Right lobe of liver (tissue), 6 donors: ENCODE measurements at regions not wholly inside any gene's neighbourhood (a gene's known extent, or its start where the extent isn't known, plus 50 kb on each side); places are given as distances from the start of the nearest gene placed in this dataset.

ENCODE experiments used
- ATAC-seq, 4 donors: fragments of 200-7000 bp; cut with Tn5 transposase; one replicate each; pipeline ENCODE4 v1.9.1; 2020; ENCODE audit warnings: mild to moderate bottlenecking in 4 of 4, moderate library complexity in 4 of 4
- DNase-seq, 3 donors: peaks; one replicate each; pipeline ENCODE4 v3.0.0-alpha.2; 2020
- H3K27ac ChIP-seq, 3 donors: fragments of 200-600 bp; one replicate each; pipeline ENCODE4 v1.8.0; 2022
- H3K27me3 ChIP-seq, 2 donors: fragments of 200-600 bp; one replicate each; pipeline ENCODE4 v1.8.0; 2022
- H3K36me3 ChIP-seq, 4 donors: fragments of 200-600 bp; sonication (generic) in 1 of 4; one replicate each; pipeline versions ENCODE4 v1.5.1 to v1.8.0; 2017 to 2022; ENCODE audit warnings: control low read depth in 1 of 4
- H3K4me1 ChIP-seq, 4 donors: fragments of 200-600 bp; sonication (generic) in 1 of 4; one replicate each; pipeline versions ENCODE4 v1.5.1 to v1.8.0; 2017 to 2022; ENCODE audit warnings: control low read depth in 1 of 4
- H3K4me3 ChIP-seq, 3 donors: fragments of 200-600 bp; one replicate each; pipeline ENCODE4 v1.8.0; 2022
- H3K9me3 ChIP-seq, 4 donors: fragments of 200-600 bp; sonication (generic) in 1 of 4; one replicate each; pipeline versions ENCODE4 v1.5.1 to v1.8.0; 2017 to 2022; ENCODE audit warnings: control low read depth in 1 of 4
- POLR2A ChIP-seq: fragments of 450-650 bp; IDR thresholded peaks from one replicate; pipeline ENCODE4 v1.6.1; 2017; ENCODE audit warnings: antibody characterized with exemption, mild to moderate bottlenecking
- WGBS: methylation state at CpG from one replicate; pipeline ENCODE4 v1.1.6; 2018; ENCODE audit warnings: low coverage, low lambda C conversion rate; ENCODE audit not compliant: insufficient coverage; ENCODE audit errors: missing lambda C conversion rate; 5-methylcytosine and 5-hydroxymethylcytosine counted together
- intact Hi-C, 2 donors: fragments of 100-400 bp; cut with DNase I; formaldehyde crosslinking; loops; one replicate each; pipeline versions ENCODE4 v1.11.2 to v1.14.1; 2022
- TF ChIP-seq, protein P1 (sequence below), 4 donors: fragments of 200-600 bp in 3 of 4; fragments of 450-650 bp in 1 of 4; IDR thresholded peaks; one replicate each; pipeline versions ENCODE4 v1.5.1 to v1.8.0; 2016 to 2022; ENCODE audit warnings: antibody characterized with exemption in 4 of 4, mild to moderate bottlenecking in 2 of 4
- donor health status: DM: no; HTN: yes; CAD: no.
- donor health status: DM: no; HTN: no; CAD: no.
- donor health status: DM: no; HTN: no; CAD: no.
- donor health status: DM: no; HTN: yes; CAD: no.
- donor health status: DM: no; HTN: yes; CAD: no.

DNA sequence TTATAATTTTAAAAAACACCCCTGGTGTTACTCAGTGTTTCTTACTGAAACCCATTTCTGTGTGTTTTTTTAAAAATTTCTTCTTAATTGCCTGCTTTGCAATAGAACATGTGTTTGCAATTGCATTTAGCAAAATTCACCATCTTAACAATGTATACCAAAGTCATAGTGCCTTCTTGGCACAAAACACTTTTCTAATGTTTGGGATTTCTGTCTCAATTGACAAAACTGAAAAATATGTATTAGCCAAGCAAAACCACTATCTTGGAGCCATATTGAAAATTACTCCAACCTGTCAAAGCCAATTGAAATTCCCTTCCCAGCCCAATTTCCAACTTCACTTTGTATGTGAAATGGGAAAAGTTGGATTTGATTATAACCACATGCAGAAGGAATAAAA is 88.4 kb upstream of the RSPO3 start:
- intact Hi-C loops, result no loop called here
- no peaks in the 10 kb centered on the region for H3K36me3 ChIP-seq
- TF ChIP-seq, protein P1, sequence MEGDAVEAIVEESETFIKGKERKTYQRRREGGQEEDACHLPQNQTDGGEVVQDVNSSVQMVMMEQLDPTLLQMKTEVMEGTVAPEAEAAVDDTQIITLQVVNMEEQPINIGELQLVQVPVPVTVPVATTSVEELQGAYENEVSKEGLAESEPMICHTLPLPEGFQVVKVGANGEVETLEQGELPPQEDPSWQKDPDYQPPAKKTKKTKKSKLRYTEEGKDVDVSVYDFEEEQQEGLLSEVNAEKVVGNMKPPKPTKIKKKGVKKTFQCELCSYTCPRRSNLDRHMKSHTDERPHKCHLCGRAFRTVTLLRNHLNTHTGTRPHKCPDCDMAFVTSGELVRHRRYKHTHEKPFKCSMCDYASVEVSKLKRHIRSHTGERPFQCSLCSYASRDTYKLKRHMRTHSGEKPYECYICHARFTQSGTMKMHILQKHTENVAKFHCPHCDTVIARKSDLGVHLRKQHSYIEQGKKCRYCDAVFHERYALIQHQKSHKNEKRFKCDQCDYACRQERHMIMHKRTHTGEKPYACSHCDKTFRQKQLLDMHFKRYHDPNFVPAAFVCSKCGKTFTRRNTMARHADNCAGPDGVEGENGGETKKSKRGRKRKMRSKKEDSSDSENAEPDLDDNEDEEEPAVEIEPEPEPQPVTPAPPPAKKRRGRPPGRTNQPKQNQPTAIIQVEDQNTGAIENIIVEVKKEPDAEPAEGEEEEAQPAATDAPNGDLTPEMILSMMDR (IDR thresholded peaks at IDR 0.05), result no peak
- no peak for TF ChIP-seq POLR2A
- no peaks in the 10 kb centered on the region for H3K9me3 ChIP-seq
- ATAC-seq (no peak), DNase-seq (no peak)
- H3K27me3 ChIP-seq, result peaks cover 0 to 22% of the 10 kb centered on the region in 2 donors
- H3K4me1 ChIP-seq, result no peaks in the 10 kb centered on the region
- no peak overlapping the region for H3K27ac ChIP-seq
- no peak overlapping the region for H3K4me3 ChIP-seq

DNA sequence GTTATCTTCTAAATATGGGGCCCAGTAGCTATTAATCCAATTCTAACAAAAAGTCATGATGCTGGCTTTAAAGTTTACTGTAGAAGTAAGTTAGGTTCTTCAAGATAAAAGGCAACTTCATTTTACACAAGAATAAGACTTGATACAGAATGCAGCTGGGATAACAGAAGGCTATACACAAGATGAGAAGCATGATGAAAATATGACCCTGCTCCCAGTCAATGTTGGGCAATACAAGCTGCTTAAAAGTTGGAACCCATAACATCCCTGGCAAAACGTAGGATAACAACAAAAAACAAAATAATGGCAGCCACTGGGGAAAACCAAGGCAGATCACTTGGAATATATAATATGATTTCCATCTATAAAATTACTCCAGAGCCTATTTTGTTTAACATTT is 87.6 kb upstream of the RSPO3 start:
- Histone ChIP-seq H3K27me3 (peaks cover 0 to 22% of the 10 kb centered on the region in 2 donors), H3K4me3 (no peak overlapping the region), H3K27ac (no peak overlapping the region), H3K36me3 (no peaks in the 10 kb centered on the region), H3K4me1 (no peaks in the 10 kb centered on the region), H3K9me3 (no peaks in the 10 kb centered on the region)
- no peak for ATAC-seq
- no peak for DNase-seq
- intact Hi-C loops, result no loop called here
- TF ChIP-seq POLR2A, result no peak
- WGBS, result 19% methylated on average over 1 of the region's 1 CpG

DNA sequence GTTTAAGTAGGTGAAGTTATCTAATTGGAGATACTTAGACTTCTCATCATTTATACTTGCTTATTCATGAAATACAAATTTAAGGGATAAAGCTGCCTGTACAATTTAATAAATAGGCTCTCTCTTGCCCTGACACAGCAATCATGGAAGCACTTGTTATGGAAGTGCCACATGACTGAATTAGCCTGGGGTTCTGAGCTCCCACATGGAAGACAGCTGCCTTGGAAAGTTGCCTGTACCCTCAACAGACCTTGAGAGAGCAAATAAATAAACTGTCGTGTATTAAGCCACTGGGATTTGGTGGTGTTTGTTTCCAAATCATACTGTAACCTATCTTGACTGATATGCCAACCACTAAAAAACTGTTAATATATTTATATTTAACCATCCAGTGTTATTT is 87.0 kb upstream of the RSPO3 start:
- 0% methylated on average over 1 of the region's 1 CpG for whole genome bisulfite sequencing
- Histone ChIP-seq H3K9me3 (no peaks in the 10 kb centered on the region), H3K36me3 (no peaks in the 10 kb centered on the region), H3K27ac (no peak overlapping the region), H3K27me3 (peaks cover 0 to 22% of the 10 kb centered on the region in 2 donors), H3K4me3 (no peak overlapping the region), H3K4me1 (no peaks in the 10 kb centered on the region)
- no peak for ATAC-seq
- intact Hi-C loops, result no loop called here
- no peak for TF ChIP-seq POLR2A
- TF ChIP-seq, protein P1 (IDR thresholded peaks at IDR 0.05), result no peak
- DNase-seq, result no peak

DNA sequence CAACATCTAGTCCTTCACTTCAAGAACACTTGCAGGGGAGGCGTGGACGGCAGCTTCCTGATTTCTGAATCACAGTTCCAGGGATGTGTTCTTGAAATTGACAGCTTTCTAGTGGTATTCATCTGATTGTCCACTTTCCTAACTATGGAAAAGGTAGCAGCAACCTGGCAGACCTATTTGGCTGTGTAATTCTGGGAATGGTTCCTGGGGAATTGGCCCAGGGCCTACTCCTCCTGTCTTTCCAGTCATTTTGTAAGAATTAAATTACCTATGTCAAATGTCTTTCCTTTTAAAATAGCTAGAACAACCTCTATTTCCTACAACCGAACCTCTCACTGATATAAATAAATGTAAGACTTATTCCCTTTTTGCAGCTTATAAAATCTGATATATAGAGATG is 85.5 kb upstream of the RSPO3 start:
- Histone ChIP-seq H3K36me3 (no peaks in the 10 kb centered on the region), H3K27ac (no peak overlapping the region), H3K4me1 (no peaks in the 10 kb centered on the region), H3K27me3 (peaks cover 0 to 22% of the 10 kb centered on the region in 2 donors), H3K9me3 (no peaks in the 10 kb centered on the region), H3K4me3 (no peak overlapping the region)
- WGBS, result 55% methylated on average over 1 of the region's 3 CpGs
- intact Hi-C loops, result no loop called here
- TF ChIP-seq POLR2A, result no peak
- TF ChIP-seq, protein P1 (IDR thresholded peaks at IDR 0.05), result no peak
- no peak for DNase-seq
- ATAC-seq, result no peak

DNA sequence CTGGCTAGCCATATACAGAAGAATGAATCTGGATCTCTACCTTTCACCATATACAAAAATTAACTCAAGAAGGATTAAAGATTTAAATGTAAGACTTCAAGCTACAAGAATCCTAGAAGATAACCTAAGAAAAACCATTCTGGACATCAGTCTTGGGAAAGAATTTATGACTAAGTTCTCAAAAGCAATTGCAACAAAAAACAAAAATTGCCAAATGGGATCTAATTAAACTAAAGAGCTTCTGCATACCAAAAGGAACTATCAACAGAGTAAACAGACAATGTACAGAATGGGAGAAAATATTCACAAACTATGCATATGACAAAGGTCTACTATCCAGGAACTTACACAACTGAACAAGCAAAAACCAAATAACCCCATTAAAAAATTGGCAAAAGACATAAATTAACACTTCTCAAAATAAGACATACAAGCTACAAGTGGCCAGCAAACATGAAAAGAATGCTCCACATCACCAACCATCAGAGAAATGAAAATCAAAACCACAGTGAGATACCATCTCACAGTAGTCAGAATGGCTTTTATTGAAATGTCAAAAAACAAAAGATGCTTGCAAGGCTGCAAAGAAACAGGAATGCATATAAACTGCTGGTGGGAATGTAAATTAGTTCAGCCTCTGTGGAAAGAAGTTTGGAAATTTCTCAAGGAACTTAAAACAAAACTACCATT is 66.8 kb upstream of the RSPO3 start:
- H3K4me3 ChIP-seq, result no peak overlapping the region
- no peak for DNase-seq
- no peak for ATAC-seq
- H3K9me3 ChIP-seq, result no peaks in the 10 kb centered on the region
- no peak overlapping the region for H3K27ac ChIP-seq
- H3K27me3 ChIP-seq, result no peaks in the 10 kb centered on the region
- no peaks in the 10 kb centered on the region for H3K36me3 ChIP-seq
- H3K4me1 ChIP-seq, result no peaks in the 10 kb centered on the region
- no peak for TF ChIP-seq POLR2A
- TF ChIP-seq, protein P1 (IDR thresholded peaks at IDR 0.05), result no peak
- intact Hi-C loops, result no loop called here
